ENCODE measurements at regions not wholly inside any gene's neighbourhood (a gene's known extent, or its start where the extent isn't known, plus 50 kb on each side); places are given as distances from the start of the nearest gene placed in this dataset.

GRCh38 chr22:48340191-48340590, 1487.5 kb downstream of the BRD1 start:
- no TSS peak for BruUV-seq (replicated peaks)
- in situ Hi-C loops (cut with HindIII; ENCODE audit: low pct_unique_long_range_greater_than_20kb, low sequenced_read_pairs) (no loop called here), intact Hi-C loops (cut with micrococcal nuclease; ENCODE audit: unreplicated experiment) (no loop called here)
- no peaks in the 10 kb centered on the region for H3K4me1 ChIP-seq (ENCODE audit: control insufficient read depth, insufficient read depth, low read length)
- no peak for DNase-seq (ENCODE audit: low read depth, low spot score)
- H3K9me3 ChIP-seq (ENCODE audit: control insufficient read depth, insufficient read depth, low read depth, low read length), result no peaks in the 10 kb centered on the region
- peaks cover 3% of the 10 kb centered on the region; the same call in 1 of the 2 replicates for H3K27me3 ChIP-seq (ENCODE audit: control insufficient read depth, insufficient read depth, low read length)
- H3K27ac ChIP-seq (ENCODE audit: low read length), result no peak overlapping the region
- ChIA-PET CTCF (no interaction called here), POLR2A (no interaction called here)
- no peak for ATAC-seq
- TF ChIP-seq TCF7L2 (IDR thresholded peaks at IDR 0.05; ENCODE audit: low read depth, low read length), result no peak
- no peak for TF ChIP-seq SIN3A (IDR thresholded peaks at IDR 0.05; ENCODE audit: borderline replicate concordance, insufficient read depth, low read depth, low read length)
- no peak for TF ChIP-seq POLR2AphosphoS5 (IDR thresholded peaks at IDR 0.05; ENCODE audit: low read depth, low read length)
- TF ChIP-seq REST (IDR thresholded peaks at IDR 0.05; ENCODE audit: insufficient read depth in 1 of 2, low read depth in 2 of 2, low read length in 1 of 2), result no peak
- H3K36me3 ChIP-seq (ENCODE audit: control insufficient read depth, insufficient read depth, low read length), result no peaks in the 10 kb centered on the region
- H3K4me3 ChIP-seq (ENCODE audit: low read depth in 2 of 2, low read length in 2 of 2), result no peak overlapping the region

- DNase-seq (ENCODE audit: low read depth, low spot score), result no peak
- intact Hi-C loops (cut with micrococcal nuclease; ENCODE audit: unreplicated experiment), result no loop called here
- Histone ChIP-seq H3K4me1 (ENCODE audit: control insufficient read depth, insufficient read depth, low read length) (no peaks in the 10 kb centered on the region), H3K4me3 (ENCODE audit: low read depth in 2 of 2, low read length in 2 of 2) (no peak overlapping the region), H3K27ac (ENCODE audit: low read length) (no peak overlapping the region), H3K27me3 (ENCODE audit: control insufficient read depth, insufficient read depth, low read length) (peaks cover 3% of the 10 kb centered on the region; the same call in 1 of the 2 replicates), H3K36me3 (ENCODE audit: control insufficient read depth, insufficient read depth, low read length) (no peaks in the 10 kb centered on the region), H3K9me3 (ENCODE audit: control insufficient read depth, insufficient read depth, low read depth, low read length) (no peaks in the 10 kb centered on the region)
- CTCF ChIA-PET, result no interaction called here
- in situ Hi-C loops (cut with HindIII; ENCODE audit: low pct_unique_long_range_greater_than_20kb, low sequenced_read_pairs), result no loop called here
- TF ChIP-seq SIN3A (IDR thresholded peaks at IDR 0.05; ENCODE audit: borderline replicate concordance, insufficient read depth, low read depth, low read length) (no peak), POLR2AphosphoS5 (IDR thresholded peaks at IDR 0.05; ENCODE audit: low read depth, low read length) (no peak), TCF7L2 (IDR thresholded peaks at IDR 0.05; ENCODE audit: low read depth, low read length) (no peak), CTCF (IDR thresholded peaks at IDR 0.05) (no peak), REST (IDR thresholded peaks at IDR 0.05; ENCODE audit: insufficient read depth in 1 of 2, low read depth in 2 of 2, low read length in 1 of 2) (no peak)
- no peak for ATAC-seq
- no TSS peak for BruUV-seq (replicated peaks)
- POLR2A ChIA-PET, result no interaction called here
These were observed 1488.6 kb downstream of the BRD1 start for GRCh38 chr22:48338793-48339705.

Data from Panc1 (cell line).